ENCODE measurements at regions not wholly inside any gene's neighbourhood (a gene's known extent, or its start where the extent isn't known, plus 50 kb on each side); places are given as distances from the start of the nearest gene placed in this dataset.

DNA sequence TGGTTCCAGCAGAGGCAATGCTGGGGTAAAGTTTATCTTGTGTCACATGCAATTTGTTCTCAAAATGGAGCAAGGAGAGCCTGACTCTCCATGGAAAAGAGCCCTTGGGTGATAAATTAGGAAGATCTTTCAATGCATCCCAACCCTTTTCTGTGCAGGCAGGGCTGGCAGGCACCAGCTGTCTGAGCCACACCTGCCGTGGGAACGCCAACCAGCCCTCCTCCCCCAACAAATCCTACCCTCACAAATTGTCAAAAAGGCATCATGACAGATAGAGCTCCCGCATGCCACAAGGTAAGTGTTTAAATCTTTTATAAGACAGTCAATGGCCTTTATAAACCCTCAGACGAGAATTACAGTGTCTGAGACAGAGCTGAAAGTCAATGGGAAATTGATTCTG, 418.5 kb upstream of the CDH5 start:
- ChIA-PET CTCF (no interaction called here), POLR2A (no interaction called here)
- ATAC-seq, result no peak
- Mint-ChIP-seq H3K4me3 (no peak overlapping the region), H3K9me3 (ENCODE audit: insufficient read depth) (no peaks in the 10 kb centered on the region), H3K4me1 (ENCODE audit: low read depth) (no peaks in the 10 kb centered on the region), H3K27me3 (ENCODE audit: low read depth) (no peaks in the 10 kb centered on the region), H3K27ac (no peak overlapping the region), H3K36me3 (ENCODE audit: low read depth) (no peaks in the 10 kb centered on the region)
- DNase-seq, result no peak

DNA sequence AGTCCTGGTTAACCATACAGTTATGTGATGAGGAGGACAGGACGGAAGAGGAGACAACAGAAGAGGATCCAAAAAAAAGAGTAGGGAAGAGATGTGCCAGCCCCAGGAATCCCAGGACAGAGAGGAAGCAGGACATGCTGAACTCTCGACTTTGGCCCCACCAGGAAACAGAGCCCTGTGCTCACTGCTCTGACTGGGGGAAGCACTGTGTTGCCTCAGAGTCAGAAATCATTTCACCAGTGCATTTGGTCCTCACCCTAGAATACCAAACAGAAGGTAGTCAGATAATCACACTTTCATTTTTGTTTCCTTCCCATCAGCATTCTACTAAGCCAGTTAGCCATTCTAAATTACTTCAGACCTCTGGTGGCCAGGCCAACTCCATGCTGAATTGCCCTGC, 421.0 kb upstream of the CDH5 start:
- Mint-ChIP-seq H3K27me3 (ENCODE audit: low read depth) (no peaks in the 10 kb centered on the region), H3K9me3 (ENCODE audit: insufficient read depth) (no peaks in the 10 kb centered on the region), H3K36me3 (ENCODE audit: low read depth) (no peaks in the 10 kb centered on the region), H3K4me3 (no peak overlapping the region), H3K27ac (no peak overlapping the region), H3K4me1 (ENCODE audit: low read depth) (no peaks in the 10 kb centered on the region)
- no peak for DNase-seq
- no peak for ATAC-seq
- CTCF ChIA-PET, result no interaction called here
- POLR2A ChIA-PET, result no interaction called here

DNA sequence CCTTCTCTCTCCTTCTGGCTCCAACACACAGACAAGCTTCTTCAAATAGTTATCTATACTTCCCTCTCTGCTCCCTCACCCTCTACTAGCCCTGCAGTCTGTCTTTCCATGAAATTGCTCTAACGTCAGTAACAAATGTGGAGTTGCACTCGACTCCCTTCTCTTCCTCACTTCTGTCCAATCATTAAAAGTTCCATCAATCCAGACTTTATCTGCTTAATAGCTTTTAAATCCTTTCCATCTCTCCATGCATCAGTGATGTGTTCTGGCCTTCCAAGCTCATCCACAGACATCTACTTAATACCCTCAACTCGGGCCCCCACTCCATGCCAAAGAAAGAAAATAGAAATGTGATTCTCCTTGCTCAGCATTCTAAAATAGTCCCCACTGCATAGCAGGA, 422.1 kb upstream of the CDH5 start:
- ATAC-seq (no peak), DNase-seq (no peak)
- Mint-ChIP-seq H3K27me3 (ENCODE audit: low read depth) (no peaks in the 10 kb centered on the region), H3K27ac (no peak overlapping the region), H3K9me3 (ENCODE audit: insufficient read depth) (no peaks in the 10 kb centered on the region), H3K4me3 (no peak overlapping the region), H3K36me3 (ENCODE audit: low read depth) (no peaks in the 10 kb centered on the region), H3K4me1 (ENCODE audit: low read depth) (no peaks in the 10 kb centered on the region)
- CTCF ChIA-PET, result no interaction called here
- POLR2A ChIA-PET, result no interaction called here

- H3K4me1 Mint-ChIP-seq (ENCODE audit: low read depth), result no peaks in the 10 kb centered on the region
- H3K36me3 Mint-ChIP-seq (ENCODE audit: low read depth), result no peaks in the 10 kb centered on the region
- CTCF ChIA-PET, result no interaction called here
- H3K27me3 Mint-ChIP-seq (ENCODE audit: low read depth), result no peaks in the 10 kb centered on the region
- H3K27ac Mint-ChIP-seq, result no peak overlapping the region
- H3K9me3 Mint-ChIP-seq (ENCODE audit: insufficient read depth), result no peaks in the 10 kb centered on the region
- POLR2A ChIA-PET, result no interaction called here
- ATAC-seq (no peak), DNase-seq (no peak)
- H3K4me3 Mint-ChIP-seq, result no peak overlapping the region
Measured at GRCh38 chr16:65940711-65941110, 425.8 kb upstream of the CDH5 start.

- H3K4me3 Mint-ChIP-seq, result no peak overlapping the region
- ChIA-PET POLR2A (no interaction called here), CTCF (no interaction called here)
- H3K4me1 Mint-ChIP-seq (ENCODE audit: low read depth), result no peaks in the 10 kb centered on the region
- no peaks in the 10 kb centered on the region for H3K9me3 Mint-ChIP-seq (ENCODE audit: insufficient read depth)
- DNase-seq, result no peak
- no peak overlapping the region for H3K27ac Mint-ChIP-seq
- no peaks in the 10 kb centered on the region for H3K36me3 Mint-ChIP-seq (ENCODE audit: low read depth)
- no peaks in the 10 kb centered on the region for H3K27me3 Mint-ChIP-seq (ENCODE audit: low read depth)
- ATAC-seq, result no peak
Measured at GRCh38 chr16:65938083-65938482, 428.4 kb upstream of the CDH5 start.

DNA sequence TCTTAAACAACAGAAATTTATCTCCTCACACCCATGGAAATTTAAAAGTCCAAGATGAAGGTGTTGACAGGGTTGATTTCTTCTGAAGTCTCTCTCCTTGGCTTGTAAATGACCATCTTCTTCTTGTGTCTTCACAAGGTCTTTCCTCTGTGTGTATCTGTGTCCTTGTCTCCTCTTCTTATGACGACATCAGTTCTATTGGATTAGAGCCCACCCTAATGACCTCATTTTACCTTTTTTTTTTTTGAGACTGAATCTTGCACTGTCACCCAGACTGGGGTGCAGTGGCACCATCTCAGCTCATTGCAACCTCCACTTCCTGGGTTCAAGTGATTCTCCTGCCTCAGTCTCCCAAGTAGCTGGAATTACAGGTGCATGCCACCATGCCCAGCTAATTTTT, 429.0 kb upstream of the CDH5 start:
- ChIA-PET POLR2A (no interaction called here), CTCF (no interaction called here)
- H3K27ac Mint-ChIP-seq, result no peak overlapping the region
- no peaks in the 10 kb centered on the region for H3K27me3 Mint-ChIP-seq (ENCODE audit: low read depth)
- DNase-seq (no peak), ATAC-seq (no peak)
- H3K4me3 Mint-ChIP-seq, result no peak overlapping the region
- H3K4me1 Mint-ChIP-seq (ENCODE audit: low read depth), result no peaks in the 10 kb centered on the region
- H3K36me3 Mint-ChIP-seq (ENCODE audit: low read depth), result no peaks in the 10 kb centered on the region
- H3K9me3 Mint-ChIP-seq (ENCODE audit: insufficient read depth), result no peaks in the 10 kb centered on the region

DNA sequence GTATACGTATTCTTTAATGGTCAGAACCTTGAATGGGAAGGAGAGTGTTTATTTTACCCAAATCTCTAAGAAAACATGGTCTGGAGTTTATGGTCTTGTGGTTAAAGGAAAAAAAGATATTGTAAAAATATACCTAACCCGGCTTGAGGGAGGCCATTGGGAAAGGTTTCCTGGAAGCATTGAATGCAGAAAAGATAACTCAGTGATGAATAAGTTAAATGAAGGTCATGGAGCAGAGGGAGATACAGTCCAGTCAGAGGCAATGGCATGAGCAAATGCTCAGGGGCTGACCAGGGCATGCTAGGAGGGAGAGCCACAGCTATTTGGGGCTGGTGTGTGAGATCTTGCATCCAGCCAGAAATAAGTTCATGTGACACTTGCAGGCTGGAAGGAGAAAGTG, 430.4 kb upstream of the CDH5 start:
- Mint-ChIP-seq H3K27me3 (ENCODE audit: low read depth) (no peaks in the 10 kb centered on the region), H3K4me3 (no peak overlapping the region), H3K36me3 (ENCODE audit: low read depth) (no peaks in the 10 kb centered on the region), H3K27ac (no peak overlapping the region), H3K9me3 (ENCODE audit: insufficient read depth) (no peaks in the 10 kb centered on the region), H3K4me1 (ENCODE audit: low read depth) (no peaks in the 10 kb centered on the region)
- CTCF ChIA-PET, result no interaction called here
- POLR2A ChIA-PET, result no interaction called here
- no peak for DNase-seq
- no peak for ATAC-seq

GRCh38 chr16:65934443-65934842, 432.0 kb upstream of the CDH5 start:
- ChIA-PET POLR2A (no interaction called here), CTCF (no interaction called here)
- Mint-ChIP-seq H3K4me3 (no peak overlapping the region), H3K9me3 (ENCODE audit: insufficient read depth) (no peaks in the 10 kb centered on the region), H3K27ac (no peak overlapping the region), H3K27me3 (ENCODE audit: low read depth) (no peaks in the 10 kb centered on the region), H3K4me1 (ENCODE audit: low read depth) (no peaks in the 10 kb centered on the region), H3K36me3 (ENCODE audit: low read depth) (no peaks in the 10 kb centered on the region)
- ATAC-seq, result no peak
- no peak for DNase-seq

GRCh38 chr16:65933703-65934102, 432.8 kb upstream of the CDH5 start:
- Mint-ChIP-seq H3K27me3 (ENCODE audit: low read depth) (no peaks in the 10 kb centered on the region), H3K36me3 (ENCODE audit: low read depth) (no peaks in the 10 kb centered on the region), H3K9me3 (ENCODE audit: insufficient read depth) (no peaks in the 10 kb centered on the region), H3K4me3 (no peak overlapping the region), H3K27ac (no peak overlapping the region), H3K4me1 (ENCODE audit: low read depth) (no peaks in the 10 kb centered on the region)
- ChIA-PET POLR2A (no interaction called here), CTCF (no interaction called here)
- ATAC-seq (no peak), DNase-seq (no peak)

DNA sequence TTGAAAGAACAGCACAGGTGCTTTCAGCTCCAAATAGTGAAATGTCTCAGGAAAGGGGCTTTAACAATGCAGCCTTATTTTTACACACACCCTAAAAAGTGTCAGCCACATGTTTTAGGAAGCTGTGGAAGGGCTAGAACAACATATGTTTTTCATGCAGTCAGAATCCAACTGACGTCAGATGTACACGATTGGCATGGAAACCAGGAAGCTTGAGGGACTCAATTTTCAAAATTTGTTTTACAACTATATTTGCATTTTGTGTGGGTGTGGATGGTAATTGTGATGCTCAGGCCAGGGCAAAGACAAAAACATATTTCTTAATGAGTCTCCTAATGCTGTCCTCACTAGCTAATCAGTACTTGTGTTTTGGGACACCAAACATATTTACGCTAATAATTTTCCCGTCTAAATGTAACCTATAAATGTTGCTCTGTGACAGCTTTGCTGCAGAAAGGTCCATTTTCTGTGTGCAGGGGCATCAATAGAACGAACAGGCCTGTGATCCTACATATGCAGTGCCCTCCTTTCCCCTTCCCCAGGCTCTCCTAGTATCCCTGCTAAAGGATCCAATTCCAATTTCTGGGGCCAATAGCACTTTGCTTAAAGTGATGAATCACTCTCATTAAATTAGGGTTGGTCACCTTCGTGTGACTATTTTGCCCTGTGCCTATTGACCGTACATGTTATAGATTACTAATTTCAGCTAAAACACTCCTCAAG, 434.0 kb upstream of the CDH5 start:
- no peak for DNase-seq
- no peaks in the 10 kb centered on the region for H3K9me3 Mint-ChIP-seq (ENCODE audit: insufficient read depth)
- H3K36me3 Mint-ChIP-seq (ENCODE audit: low read depth), result no peaks in the 10 kb centered on the region
- no peak overlapping the region for H3K4me3 Mint-ChIP-seq
- no peak for ATAC-seq
- H3K4me1 Mint-ChIP-seq (ENCODE audit: low read depth), result no peaks in the 10 kb centered on the region
- POLR2A ChIA-PET, result no interaction called here
- H3K27ac Mint-ChIP-seq, result no peak overlapping the region
- no peaks in the 10 kb centered on the region for H3K27me3 Mint-ChIP-seq (ENCODE audit: low read depth)
- CTCF ChIA-PET, result no interaction called here

GRCh38 chr16:65922923-65923322, 443.6 kb upstream of the CDH5 start:
- H3K27ac Mint-ChIP-seq, result no peak overlapping the region
- H3K9me3 Mint-ChIP-seq (ENCODE audit: insufficient read depth), result no peaks in the 10 kb centered on the region
- H3K4me3 Mint-ChIP-seq, result no peak overlapping the region
- no peaks in the 10 kb centered on the region for H3K27me3 Mint-ChIP-seq (ENCODE audit: low read depth)
- CTCF ChIA-PET, result no interaction called here
- ATAC-seq (no peak), DNase-seq (no peak)
- POLR2A ChIA-PET, result no interaction called here
- H3K36me3 Mint-ChIP-seq (ENCODE audit: low read depth), result no peaks in the 10 kb centered on the region
- no peaks in the 10 kb centered on the region for H3K4me1 Mint-ChIP-seq (ENCODE audit: low read depth)

- Mint-ChIP-seq H3K27ac (no peak overlapping the region), H3K4me3 (no peak overlapping the region), H3K4me1 (ENCODE audit: low read depth) (no peaks in the 10 kb centered on the region), H3K36me3 (ENCODE audit: low read depth) (no peaks in the 10 kb centered on the region), H3K9me3 (ENCODE audit: insufficient read depth) (no peaks in the 10 kb centered on the region), H3K27me3 (ENCODE audit: low read depth) (no peaks in the 10 kb centered on the region)
- ATAC-seq, result no peak
- CTCF ChIA-PET, result no interaction called here
- POLR2A ChIA-PET, result no interaction called here
- no peak for DNase-seq
Measured at GRCh38 chr16:65919986-65920376, 446.5 kb upstream of the CDH5 start.

DNA sequence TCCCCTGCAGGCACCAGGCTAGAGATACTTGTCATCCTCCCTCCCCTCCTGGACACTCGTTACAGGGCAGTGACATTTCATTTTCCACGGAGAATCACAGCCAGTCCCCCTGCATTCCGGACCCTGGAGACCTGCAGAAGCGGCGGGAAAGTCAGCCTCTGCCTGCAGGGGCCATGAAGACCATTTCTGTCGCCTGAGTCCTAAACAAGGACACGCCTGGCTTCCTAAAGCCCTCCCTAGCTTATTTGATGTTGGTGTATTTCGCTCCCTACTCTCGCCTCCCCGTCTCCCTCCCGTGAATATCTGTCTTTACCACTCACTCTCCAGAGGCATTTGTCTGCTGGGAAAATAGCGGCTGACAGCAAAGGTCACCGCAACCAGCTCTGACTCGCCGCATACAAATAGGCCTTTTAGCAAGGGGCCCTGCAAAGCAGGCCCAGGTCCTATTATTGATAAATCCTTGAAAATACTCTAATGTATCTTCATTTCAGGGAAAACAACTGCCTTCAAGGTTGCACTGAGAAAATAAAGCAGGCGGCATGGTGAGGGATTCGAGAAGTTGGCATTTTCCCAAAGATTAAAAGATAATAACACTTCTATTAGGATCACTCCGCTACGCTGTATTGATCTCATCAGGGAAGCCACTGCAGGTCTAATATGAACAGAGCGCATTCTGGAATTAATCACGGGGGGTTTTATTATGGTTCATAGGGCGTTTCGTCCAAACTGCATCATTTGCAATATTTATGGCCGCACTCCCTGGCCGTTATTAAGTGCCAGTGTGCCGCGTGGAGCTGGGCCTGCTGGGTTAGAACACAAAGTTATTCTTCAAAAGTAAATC, 447.1 kb upstream of the CDH5 start:
- no peak for DNase-seq
- Mint-ChIP-seq H3K4me3 (no peak overlapping the region), H3K9me3 (ENCODE audit: insufficient read depth) (no peaks in the 10 kb centered on the region), H3K36me3 (ENCODE audit: low read depth) (no peaks in the 10 kb centered on the region), H3K4me1 (ENCODE audit: low read depth) (no peaks in the 10 kb centered on the region), H3K27ac (no peak overlapping the region), H3K27me3 (ENCODE audit: low read depth) (no peaks in the 10 kb centered on the region)
- ATAC-seq, result no peak
- ChIA-PET CTCF (no interaction called here), POLR2A (no interaction called here)

All from activated CD8-positive, alpha-beta T cell treated with anti-CD3 and anti-CD28 coated beads, Interleukin-2, amount 10 ng/mL, durations not matched to agents 7 days and 5 days (primary cell).